Stimulated activated CD8-positive, alpha-beta memory T cell treated with anti-CD3 and anti-CD28 coated beads, Interleukin-15, amount 100 ng/mL, for 24 hours (primary cell): ENCODE measurements at regions not wholly inside any gene's neighbourhood (a gene's known extent, or its start where the extent isn't known, plus 50 kb on each side); places are given as distances from the start of the nearest gene placed in this dataset.

Experiments
- DNase-seq: peaks from one replicate; pipeline ENCODE4 v3.0.0-alpha.2; 2020; ENCODE audit warnings: low read depth

DNA sequence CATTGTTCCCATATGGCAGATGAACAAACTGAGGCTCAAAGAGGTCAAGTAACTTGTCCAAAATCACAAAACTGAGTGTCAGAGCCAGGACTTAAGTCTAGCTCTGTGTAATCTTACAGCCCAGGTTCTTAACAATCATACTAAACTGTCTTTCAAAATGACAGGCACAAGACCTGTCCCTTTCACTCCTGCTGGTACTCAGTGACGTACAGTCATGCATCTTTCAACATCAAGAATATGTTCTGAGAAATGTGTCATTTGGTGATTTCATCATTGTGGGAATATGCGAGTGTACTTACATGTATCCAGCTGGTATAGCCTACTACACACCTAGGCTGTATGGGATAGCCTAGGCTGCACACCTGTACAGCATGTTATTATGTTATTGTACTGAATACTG is 646.8 kb upstream of the WWC1 start:
- no peak for DNase-seq

DNA sequence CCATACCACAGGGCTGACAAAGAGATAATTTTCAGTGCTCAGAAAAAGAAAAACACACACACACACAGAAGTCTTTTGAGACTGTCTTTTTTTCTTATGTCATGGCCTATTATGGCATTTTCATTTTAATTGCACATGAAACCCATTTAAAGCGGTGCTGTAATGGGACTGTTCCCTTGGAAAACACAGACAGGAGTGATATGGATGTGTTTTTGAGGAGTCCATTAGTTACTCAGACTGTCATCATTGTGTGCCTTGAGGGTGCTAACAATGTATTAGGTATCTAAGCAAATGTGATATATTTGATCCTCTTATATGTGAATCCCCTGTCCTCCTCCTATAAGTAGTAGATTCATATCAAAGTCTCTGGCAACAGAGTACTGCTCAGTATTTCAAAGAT is 642.0 kb upstream of the WWC1 start:
- DNase-seq, result no peak

DNA sequence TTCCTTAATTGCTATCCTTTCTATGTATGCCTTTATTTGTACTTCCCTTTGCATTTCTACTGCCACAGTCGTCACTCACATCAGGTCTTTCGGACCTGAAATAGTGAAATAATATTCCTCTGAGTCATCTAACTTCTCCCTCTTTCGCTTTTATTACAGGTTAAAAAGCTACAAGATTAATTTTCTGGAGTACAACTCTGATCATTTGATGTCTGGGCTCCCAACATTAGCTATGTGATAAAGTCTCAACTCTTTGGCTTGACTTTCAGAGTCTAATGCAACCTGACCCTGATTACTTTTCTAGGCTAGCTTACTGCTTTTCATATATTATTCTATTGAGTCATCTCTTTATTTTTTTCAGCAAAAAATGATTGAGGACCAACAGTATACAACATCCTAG is 638.8 kb upstream of the WWC1 start:
- no peak for DNase-seq

DNA sequence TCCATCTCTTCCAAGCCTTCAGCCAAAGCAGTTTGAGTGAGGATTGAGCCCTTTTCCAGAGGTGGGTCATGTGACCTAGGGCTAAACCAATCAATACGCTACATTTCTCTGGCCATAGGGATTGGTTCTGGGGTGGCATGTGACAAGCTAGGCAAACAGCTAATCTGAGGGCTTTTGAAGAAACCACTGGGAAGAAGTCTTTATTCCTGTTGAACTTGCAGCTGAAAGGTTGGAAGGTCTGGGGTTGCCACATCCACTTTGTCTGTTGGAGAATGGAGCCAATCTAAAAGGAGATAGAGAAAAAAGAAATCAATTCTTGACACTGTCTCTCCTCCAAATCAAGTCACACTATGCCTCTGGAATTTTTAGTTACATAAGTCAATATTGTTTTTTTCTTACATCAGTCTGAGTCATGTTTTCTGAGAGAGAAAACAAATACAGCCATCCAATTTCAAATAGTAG is 637.8 kb upstream of the WWC1 start:
- DNase-seq, result no peak

DNA sequence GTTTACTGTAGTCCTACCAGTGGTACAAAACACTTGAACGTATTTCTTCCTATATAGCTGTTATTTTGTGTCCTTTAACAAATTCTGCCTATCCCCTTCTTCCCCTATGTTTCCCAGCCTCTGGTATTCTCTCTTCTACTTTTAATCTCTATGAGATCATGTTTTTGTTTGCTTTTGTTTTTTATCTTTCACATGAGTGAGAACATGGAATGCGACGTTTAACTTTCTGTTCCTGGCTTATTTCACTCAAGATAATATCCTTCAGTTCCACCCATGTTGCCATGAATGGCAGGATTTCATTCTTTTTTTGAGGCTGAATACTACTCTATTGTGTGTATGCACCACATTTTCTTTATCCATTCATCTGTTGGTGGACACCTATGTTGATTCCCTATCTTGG is 634.4 kb upstream of the WWC1 start:
- DNase-seq, result no peak

DNA sequence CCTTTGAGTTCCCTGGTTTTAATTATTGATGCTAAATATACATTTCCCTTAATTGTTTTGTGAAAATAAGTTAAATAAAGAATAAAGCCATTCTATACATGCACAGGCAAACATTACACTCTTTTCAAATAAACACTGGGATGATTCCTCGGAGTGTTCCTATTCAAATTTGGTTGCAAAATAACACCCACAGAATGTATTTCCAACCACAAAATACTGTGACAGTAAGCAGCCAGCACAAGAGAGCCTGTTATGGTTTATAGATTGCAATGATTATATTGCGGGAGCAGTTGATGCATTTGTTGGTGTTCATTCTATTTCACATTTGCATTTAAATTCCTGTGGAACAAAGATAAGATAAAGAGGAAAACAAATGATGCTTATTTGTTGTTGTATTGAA is 632.6 kb upstream of the WWC1 start:
- DNase-seq, result no peak

DNA sequence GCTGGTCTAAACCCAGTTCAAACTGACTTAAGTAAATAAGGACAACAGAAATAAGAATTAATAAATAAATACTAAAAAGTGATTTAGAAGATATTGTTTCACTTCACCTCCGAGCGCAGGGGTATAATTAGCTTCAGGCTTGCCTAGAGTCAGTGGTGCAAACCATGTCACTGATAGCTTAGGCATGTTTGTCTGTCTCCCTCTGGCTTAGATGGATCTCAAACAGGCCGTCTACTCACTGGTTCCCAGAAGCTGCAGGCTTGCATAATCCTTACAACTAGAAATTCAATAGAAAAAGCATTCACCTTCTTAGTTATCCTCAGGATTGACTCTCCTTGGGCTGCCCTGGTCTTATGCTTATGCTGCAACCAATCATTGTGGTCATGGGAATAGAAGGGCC is 629.8 kb upstream of the WWC1 start:
- DNase-seq, result no peak

DNA sequence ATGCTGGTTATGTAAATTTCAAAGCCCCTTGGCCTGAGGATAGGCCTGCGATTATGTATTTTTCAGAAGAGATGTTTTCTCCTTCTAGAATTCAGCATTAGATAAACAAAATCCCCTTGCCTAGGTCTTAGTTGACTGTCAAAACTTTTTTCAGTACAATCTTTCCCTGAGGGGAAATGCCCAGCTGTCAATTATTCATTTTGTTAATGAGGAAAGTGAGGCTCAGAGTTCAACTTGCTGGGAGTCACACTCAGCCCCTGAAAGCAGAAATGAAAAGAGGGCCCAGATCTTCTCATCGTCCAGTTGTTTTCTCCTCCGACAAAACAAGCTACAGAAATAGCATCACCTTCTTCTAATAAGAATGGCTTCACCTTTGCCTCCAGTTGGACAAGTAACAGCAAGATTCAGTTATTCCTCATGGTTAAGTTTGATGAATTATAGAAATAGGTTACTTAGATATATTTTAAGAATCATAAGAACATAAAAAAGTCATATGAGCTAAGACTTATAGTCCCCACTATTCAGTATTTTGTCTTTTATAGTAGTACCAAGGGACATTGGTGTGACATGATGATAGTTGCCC is 627.1 kb upstream of the WWC1 start:
- no peak for DNase-seq

DNA sequence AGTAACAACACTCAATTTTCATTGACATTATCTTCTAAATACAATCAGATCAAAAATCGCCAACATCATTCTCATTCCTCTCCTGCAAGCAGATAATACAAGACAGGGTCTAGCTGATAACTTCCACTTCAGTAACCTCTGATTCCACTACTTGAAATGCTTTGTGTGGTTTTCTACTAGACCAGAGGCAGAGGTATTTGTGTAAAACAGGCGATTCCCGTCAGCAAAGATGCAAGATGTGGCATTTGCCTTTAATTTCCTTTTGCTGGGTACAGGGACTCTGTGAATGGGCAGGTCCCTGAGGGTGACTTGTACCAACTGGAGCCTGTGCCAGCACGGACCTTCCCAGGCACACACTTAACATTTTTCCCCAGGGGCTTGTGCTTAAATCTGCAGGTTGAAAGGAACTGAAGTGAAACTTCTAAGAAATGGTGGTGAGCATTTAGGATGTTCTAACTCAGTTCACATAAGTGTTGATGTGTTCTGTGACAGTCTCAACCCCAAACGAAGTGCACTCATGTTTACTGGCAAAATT is 625.5 kb upstream of the WWC1 start:
- no peak for DNase-seq

DNA sequence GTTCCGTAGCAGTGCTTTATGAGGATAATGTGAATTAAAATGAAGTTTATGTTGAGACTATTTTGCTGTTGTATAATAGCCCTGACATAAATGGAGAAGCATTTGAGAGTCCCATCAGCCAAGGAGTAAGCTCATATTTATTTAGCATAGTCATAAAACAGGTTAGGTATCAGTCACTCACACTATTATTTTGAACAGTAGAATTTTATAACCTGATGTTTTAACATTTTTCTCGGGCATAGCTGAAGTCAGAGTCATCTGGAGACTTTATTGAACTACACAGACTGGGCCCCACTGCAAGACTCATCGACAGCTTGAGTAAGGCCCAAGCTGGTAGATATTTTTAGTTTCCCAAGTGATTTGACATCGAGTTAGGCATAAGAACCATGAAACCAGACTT is 620.3 kb upstream of the WWC1 start:
- no peak for DNase-seq

DNA sequence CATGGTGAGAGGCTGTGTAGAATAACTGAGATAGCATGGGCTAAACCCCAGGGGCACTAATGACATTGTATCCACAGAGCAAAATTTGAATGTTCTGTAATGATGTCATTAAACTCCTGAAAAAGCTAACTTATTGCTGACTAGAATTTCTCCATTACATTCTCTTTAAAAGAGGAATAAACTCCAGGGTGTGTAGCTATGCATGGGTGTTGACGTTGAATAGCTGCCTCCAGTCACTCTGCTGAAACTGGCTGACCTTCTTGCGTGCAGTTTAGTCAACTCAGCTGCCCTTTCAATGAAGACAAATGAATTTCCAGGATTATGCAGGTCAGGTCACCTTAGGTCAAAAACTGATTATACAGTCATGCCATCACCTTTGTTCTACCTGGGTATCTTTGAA is 617.5 kb upstream of the WWC1 start:
- no peak for DNase-seq

DNA sequence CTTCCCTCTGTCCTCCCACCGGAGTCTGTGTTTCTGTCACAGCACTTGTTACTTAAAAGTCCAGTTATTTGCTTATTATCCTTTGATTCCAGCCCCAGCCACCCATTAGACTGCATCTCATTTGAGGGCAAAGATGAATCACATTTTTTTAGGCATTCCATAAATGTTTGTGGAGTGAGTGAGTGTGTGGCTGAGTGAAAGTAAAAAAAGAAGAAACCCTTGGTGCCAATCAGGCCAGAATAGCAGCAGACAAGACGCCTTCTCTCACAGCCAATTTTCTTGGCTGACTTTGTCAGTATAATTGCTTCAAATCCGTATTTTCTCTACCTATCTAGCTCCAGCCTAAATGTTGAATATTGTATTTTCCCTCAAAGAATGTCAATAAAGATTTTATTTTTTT is 613.0 kb upstream of the WWC1 start:
- DNase-seq, result no peak

DNA sequence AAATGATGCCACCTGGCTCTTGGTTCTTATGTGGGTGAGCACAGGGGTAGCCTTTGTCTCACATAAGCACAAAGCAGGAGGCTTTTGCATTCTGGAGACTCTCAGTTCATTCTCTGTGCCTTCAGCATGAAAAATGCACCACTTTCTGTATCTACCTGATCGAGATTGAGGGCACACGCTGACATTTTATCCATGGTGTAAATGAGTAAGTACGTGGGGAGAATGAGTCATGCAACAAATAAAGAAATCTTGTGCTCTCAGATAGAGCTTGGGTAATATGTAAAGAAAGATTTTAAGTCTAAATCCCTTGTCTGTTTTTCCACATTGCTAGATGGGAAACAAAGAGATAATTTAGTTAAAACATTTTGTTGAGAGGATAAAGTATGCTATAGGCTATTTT is 607.2 kb upstream of the WWC1 start:
- DNase-seq, result no peak

DNA sequence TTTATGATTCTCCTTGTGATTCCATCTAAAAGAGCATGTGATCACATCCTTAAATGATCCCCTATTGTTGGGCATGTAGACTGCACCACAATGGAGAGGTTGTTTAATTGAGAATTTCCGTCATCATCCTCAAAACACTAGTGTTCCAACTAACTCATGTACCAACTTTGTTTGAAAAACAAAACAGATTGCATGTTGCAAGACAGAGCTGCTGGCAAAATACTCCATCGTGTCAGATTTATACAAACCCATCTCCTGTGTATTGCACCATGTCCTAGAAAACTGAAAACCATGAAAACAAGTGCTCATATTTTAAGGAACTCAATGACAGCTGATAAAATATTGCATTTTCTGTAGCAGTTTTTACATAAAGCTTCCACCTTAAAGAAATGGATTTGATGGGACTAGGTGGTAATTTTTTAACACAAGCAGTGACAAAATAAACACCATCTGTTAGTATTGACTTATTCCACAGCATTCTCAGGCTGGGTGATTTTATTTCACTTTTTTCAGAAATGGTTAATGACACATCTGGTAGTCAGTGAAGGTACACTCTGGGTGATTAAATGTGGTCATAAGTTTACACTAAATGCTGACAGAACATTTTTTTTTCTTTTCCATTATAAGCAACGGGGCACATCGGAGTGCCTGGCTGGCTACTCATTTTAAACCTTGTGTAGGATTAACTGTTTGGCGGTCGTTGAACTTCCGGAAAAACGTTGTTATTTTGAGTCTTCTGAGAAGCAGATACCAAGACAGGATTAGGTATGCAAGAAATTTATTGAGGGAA is 602.9 kb upstream of the WWC1 start:
- no peak for DNase-seq

DNA sequence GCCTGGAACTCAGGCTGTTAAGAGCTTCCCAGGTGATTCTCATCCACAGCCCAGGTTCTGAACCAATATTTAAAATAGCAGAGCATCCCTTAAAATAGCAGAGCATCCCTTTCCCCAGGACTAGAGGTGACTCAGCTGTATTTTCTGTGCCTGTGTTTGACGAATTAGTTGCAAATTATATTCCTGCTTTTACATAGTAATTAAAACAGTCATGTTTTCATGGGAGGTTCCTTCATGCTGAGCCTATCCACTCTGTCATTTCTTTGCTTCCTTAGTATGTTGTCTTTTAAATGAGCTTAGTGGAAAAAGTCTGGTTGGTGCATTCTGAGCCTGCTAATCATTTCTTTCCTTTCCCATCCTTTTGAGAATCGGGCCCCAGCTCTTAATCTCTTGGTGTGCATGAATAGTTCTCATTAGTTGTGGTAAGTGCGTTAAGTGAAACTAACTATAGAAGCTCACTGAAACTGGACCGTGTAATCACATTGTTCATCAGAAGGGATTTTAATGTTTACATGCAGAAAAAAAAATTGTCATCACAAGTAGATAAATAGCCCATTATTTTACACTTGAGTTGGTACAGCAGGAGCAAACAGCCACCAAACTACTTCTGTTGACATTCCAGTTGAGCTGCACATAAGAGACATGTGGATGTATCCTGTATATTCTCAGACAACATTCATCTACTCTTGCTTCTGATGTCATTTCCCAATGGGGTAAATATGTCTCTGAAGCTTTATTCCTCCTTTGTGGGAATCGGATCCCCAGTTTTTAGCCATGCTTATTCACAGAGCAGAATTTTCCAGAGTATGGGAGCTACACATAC is 596.9 kb upstream of the WWC1 start:
- DNase-seq, result no peak

DNA sequence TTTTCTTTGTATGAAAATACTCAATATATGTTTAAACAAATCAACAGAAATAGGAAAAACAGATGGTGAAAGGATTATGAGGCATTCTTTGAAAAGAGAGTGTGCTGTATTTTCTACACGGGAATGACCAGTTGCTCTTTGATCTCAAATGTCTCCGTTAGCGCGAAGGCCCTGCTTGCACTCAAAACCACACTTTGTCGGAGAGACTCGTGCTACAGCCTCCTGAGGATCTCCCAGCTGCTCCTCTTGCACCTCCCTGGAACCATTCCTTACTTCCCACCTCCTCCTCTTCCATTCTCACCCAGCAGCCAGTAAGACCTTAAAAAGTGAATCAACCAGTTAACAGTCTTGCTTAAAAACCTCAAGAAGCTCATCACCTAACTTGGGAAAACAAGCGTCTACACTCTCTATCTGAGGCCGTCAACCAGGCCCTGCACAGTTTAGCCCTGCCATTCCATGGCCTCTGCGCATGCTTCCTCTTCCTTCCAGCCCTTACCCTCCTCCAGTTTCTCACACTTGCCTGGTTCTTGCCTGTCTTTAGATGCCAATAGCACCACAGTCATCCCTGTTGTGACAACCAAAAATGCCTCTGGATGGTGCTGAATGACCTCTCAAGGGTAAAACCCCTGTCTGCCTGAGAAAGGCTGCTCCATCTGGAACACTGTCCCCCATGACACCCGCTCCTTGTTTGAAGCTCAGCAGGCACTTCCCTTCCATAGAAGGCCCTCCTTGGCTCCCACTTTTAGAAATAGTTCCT is 594.7 kb upstream of the WWC1 start:
- DNase-seq, result no peak

DNA sequence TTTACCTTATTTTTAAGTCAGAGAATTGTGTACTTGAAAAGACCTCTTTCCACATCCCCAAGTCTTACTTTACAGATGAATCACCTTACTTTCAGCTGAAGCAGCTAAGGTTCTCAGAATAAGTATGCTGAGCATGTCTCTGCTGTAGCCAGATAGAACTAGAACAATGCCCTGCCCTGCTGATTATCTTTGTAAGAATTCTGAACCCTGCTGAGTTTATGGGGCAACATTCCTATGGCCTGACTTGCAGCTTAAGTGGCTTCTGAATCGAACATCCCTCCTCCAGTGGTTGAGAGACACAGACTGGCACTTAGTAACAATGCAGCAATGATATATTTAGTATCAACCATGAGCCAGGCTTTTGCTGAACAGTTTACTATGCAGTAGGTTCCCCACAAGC is 592.0 kb upstream of the WWC1 start:
- DNase-seq, result no peak

DNA sequence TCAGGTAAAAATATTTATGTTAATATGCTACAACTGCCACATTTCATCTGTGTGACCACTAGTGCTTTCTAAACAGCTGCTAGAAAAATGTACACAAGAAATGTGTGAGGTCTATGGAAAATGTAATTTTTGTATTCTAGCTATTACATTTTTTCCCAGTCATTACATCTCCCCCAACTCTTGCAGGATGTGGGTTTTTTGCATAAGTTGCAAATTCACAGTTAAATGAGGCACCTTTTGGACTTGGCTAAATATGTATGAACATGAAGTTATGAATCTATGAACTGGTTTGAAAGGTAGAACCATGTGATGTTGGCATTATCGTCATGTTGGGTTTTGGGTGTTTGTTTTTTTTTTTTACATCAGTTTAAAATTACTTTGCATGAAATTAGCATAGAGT is 590.4 kb upstream of the WWC1 start:
- DNase-seq, result no peak

DNA sequence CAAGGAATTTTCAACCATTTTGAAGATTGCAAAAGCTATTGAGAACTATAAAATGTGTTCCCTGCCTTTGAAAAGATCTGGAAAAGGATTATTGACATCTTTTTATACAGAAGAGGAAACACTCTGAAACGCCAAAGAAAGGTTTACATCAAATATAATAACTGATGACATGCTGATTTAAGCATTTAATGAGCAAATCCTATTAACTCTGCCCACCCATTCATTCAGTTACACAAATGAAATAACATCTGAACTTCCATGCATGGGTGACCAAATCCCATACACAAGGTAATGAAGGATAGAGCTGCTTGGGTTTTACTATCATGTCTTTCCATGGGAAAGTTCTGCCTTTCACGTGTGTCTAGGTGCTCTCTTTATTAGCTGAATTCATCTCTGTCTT is 589.4 kb upstream of the WWC1 start:
- no peak for DNase-seq

DNA sequence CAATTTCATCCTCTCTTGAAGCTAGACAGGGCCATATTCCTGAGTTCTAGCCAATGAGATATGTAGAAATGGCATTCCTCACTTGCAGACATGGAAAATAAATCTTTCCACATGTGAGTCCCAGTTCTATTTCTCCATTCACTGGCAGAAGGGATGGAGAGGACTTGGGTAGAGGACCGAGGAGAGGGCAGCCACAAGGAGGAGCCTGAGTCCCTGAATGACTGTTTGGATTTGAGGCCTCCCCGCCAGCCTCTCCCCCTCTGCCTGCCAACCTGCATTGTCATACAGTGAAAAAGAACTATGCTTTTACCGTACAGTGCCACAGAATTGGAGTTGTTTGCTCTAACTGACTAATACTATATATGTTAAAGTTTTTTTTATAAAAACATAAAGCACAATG is 583.0 kb upstream of the WWC1 start:
- no peak for DNase-seq

DNA sequence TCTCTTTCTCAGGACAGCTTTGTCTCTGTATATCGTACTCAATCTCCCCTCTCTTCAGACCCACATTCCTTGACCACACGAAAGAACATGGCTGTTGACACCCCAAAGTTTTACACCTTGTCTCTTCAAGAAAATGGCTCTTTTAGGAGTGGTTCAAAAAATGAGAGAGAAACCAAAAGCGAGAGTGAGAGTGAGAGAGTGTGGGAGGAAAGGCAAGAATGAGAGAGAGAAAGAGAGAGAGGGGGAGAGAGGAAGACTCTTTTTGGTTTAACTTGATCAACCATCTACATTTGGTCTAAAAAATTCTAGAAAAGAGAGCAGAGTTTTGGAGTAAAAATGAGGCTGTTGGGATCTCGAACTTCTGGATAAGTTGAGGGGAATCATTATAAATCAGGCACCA is 581.8 kb upstream of the WWC1 start:
- no peak for DNase-seq

DNA sequence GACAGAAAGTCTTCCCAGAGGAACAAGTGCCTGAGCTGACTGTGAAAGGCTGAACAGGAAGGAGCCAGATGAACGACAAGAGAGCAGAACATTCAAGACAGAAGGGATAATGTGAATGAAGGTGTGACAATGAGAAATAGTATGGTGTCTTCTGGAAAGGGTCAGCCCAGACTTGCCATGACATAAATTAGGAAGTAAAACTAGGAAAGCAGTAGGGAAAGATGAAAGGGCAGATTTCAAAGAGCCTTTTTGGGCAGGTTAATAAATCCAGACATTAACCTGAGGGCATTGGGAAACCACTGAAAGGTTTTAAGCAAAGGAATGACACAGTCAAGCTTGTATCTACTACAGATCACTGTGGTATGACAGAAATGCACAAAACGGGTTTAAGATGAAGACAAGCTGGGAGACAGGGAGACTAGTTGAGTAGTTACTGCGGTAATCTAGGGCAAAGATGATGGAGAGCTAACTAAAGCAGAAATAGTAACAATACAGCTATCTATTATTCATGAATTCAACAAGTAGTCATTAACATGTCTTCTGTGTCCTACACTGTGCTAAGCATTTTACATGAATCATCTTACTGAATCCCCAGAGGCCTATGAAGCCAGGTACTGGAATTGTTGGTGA is 580.9 kb upstream of the WWC1 start:
- DNase-seq, result no peak
